GM12874 (cell line): ENCODE measurements at regions not wholly inside any gene's neighbourhood (a gene's known extent, or its start where the extent isn't known, plus 50 kb on each side); places are given as distances from the start of the nearest gene placed in this dataset.

ENCODE experiments used
- CTCF ChIP-seq: IDR thresholded peaks from 2 replicates; pipeline ENCODE4 v1.5.1; 2011; ENCODE audit warnings: low read depth, mild to moderate bottlenecking, control low read depth, low read length, moderate library complexity; ENCODE audit not compliant: insufficient read depth

- no peak for TF ChIP-seq CTCF
Measured at GRCh38 chr10:57679916-57680315, 587.8 kb downstream of the IPMK start.

GRCh38 chr10:57675125-57675524, 592.6 kb downstream of the IPMK start:
- TF ChIP-seq CTCF = no peak

DNA sequence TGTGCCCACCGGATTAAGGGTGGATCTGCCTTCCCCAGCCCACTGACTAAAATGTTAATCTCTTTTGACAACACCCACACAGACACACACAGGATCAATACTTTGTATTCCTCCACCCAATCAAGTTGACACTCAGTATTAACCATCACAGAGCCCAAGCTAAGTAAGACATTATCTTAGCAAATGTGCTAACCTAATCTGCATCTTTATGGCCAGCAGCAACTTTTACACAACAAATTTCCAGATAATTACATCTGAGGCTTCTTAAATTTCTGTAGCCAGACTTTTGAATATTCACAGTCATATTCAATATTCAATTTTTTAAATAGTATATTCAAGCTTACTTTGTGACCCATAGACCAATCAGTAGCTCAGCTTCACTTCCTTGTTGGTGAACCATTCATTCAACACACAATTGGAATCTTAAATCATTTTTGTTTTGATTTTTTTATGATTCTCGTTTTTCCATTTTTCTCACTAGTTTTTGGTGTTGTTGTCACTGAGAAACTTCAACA, 594.2 kb downstream of the IPMK start:
- no peak for TF ChIP-seq CTCF

DNA sequence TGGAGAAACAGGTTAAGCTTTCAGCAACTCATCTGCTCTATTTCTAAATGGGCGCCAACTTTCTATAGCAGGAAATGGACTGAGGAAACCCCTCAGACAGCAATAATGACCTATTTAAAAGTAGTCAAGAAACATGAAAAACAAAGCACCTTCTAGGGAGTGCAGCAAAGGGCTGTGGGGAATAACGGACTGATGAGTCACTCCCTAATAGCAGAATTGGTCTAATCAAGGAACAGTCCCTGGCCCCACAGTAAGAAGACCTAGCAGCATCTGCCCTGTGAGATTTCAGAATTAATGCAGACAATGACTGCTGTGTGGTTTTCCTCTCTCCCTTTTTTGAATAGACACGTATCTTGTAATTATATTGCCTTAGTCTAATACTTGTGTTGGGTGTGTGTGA, 602.9 kb downstream of the IPMK start:
- TF ChIP-seq CTCF = no peak

- TF ChIP-seq CTCF = no peak
Measured at GRCh38 chr10:57663401-57663800, 604.3 kb downstream of the IPMK start.

DNA sequence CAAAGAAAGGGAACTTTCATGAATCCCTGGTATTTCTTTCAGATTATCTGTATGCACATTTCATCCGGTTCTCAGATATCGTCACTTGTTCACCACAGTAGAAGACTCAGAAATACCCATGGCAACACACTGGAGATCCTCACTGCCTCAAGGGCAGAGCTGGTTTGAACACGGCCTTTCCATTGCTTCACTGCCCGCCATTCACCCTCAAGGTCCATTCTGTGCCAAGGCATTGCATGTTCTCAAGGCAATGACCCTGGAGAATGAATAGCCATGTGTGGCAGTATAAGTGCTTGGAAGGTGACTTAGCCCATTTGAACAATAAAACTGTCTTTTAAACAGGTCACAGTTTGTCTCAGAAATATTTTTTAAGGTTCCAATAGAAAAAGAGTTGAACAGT, 606.5 kb downstream of the IPMK start:
- no peak for TF ChIP-seq CTCF

DNA sequence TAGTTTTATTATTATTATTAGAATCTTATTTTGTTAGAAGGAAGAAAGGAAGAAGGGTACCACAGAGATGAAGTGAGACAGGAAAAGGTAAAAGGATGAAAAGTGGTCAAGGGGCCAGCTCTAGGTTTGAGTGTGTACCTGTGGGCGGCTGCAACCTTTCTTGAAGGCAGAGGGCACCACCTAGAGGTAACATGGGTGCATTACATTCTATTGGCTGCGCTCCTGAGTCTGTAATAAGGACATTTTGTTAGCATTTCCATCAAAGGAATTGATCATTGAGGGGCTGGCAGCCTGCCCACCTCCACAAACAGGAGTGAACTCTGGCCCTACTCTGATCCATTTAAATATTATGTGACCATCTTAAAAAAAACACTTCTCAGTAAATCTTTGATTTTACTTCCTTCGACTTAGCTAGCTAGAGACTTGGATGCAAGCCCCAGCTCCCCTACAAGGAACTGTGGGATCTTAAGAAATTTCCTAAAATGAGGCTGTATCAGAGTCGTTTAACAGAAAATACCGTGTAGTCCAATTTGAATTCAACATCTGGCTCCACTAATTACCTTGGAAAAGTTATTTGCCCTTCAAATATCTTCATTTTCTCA, 610.4 kb downstream of the IPMK start:
- peak; percentile 78 for TF ChIP-seq CTCF

DNA sequence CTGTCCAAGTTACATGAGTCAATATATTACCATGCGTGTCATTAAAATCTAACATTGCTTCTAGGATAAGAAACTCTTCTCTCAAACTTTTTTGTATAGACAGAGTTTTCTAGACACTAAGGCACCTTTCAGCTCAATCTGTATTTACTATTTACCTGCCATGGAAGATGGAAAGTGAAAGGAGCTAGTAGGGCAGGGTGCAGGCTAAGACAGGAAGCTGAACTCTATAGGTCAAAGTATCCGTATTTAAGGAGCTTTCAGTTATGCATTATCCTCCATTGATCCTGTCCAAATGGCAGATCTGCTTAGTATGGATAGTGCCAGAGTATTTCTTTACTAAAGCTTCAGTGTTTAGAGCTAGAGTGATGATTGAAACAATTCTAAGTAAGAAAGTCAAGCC, 612.8 kb downstream of the IPMK start:
- TF ChIP-seq CTCF = no peak
